Mesendoderm (in vitro differentiated cells): ENCODE measurements at regions not wholly inside any gene's neighbourhood (a gene's known extent, or its start where the extent isn't known, plus 50 kb on each side); places are given as distances from the start of the nearest gene placed in this dataset.

ENCODE experiments used
- DNase-seq: peaks from one replicate; pipeline ENCODE4 v3.0.0; 2013
- H2AK5ac ChIP-seq: 2 replicates; pipeline ENCODE4 v1.6.1; 2013; ENCODE audit warnings: low read length, inconsistent platforms
- H2BK120ac ChIP-seq: 2 replicates; pipeline ENCODE4 v1.6.1; 2013; ENCODE audit warnings: low read depth, mild to moderate bottlenecking, low read length, moderate library complexity, mixed read lengths
- H2BK15ac ChIP-seq: replicated peaks from 2 replicates; pipeline ENCODE4 v1.6.1; 2013; ENCODE audit warnings: low read depth, mild to moderate bottlenecking, moderate library complexity
- H2BK5ac ChIP-seq: 2 replicates; pipeline ENCODE4 v1.6.1; 2013; ENCODE audit warnings: low read length, inconsistent platforms
- H3K18ac ChIP-seq: 2 replicates; pipeline ENCODE4 v1.6.1; 2013; ENCODE audit warnings: mild to moderate bottlenecking, low read length, mixed read lengths
- H3K23ac ChIP-seq: one replicate; pipeline ENCODE4 v1.6.1; 2013; ENCODE audit warnings: low read length
- H3K27ac ChIP-seq: 2 replicates; pipeline ENCODE4 v1.5.1; 2013; ENCODE audit warnings: low read depth, mild to moderate bottlenecking, inconsistent platforms, low read length, moderate library complexity
- H3K27me3 ChIP-seq: 2 replicates; pipeline ENCODE4 v1.6.1; 2013; ENCODE audit warnings: low read length, control low read depth, mild to moderate bottlenecking, inconsistent platforms; ENCODE audit not compliant: insufficient read depth, poor library complexity
- H3K36me3 ChIP-seq: 2 replicates; pipeline ENCODE4 v1.6.1; 2013; ENCODE audit warnings: low read length, inconsistent platforms; ENCODE audit not compliant: control insufficient read depth, insufficient read depth
- H3K4ac ChIP-seq: one replicate; pipeline ENCODE4 v1.6.1; 2013; ENCODE audit warnings: low read depth, mild to moderate bottlenecking, low read length, moderate library complexity
- H3K4me1 ChIP-seq: 2 replicates; pipeline ENCODE4 v1.6.1; 2013; ENCODE audit warnings: low read depth, low read length, inconsistent platforms; ENCODE audit not compliant: control insufficient read depth
- H3K4me2 ChIP-seq: 2 replicates; pipeline ENCODE4 v1.6.1; 2013; ENCODE audit warnings: low read length
- H3K4me3 ChIP-seq: 2 replicates; pipeline ENCODE4 v1.5.1; 2013; ENCODE audit warnings: mild to moderate bottlenecking, low read length
- H3K56ac ChIP-seq: one replicate; pipeline ENCODE4 v1.6.1; 2013; ENCODE audit warnings: low read length
- H3K79me1 ChIP-seq: 2 replicates; pipeline ENCODE4 v1.6.1; 2013; ENCODE audit warnings: low read length, inconsistent platforms
- H3K79me2 ChIP-seq: 2 replicates; pipeline ENCODE4 v1.6.1; 2013; ENCODE audit warnings: mild to moderate bottlenecking, low read length; ENCODE audit not compliant: control insufficient read depth, insufficient read depth
- H3K9ac ChIP-seq: 2 replicates; pipeline ENCODE4 v1.6.1; 2013; ENCODE audit warnings: low read length, inconsistent platforms
- H4K5ac ChIP-seq: one replicate; pipeline ENCODE4 v1.6.1; 2013; ENCODE audit warnings: low read length
- H4K8ac ChIP-seq: one replicate; pipeline ENCODE4 v1.6.1; 2013; ENCODE audit warnings: low read depth, mild to moderate bottlenecking, control low read depth, low read length, moderate library complexity
- WGBS: extraction: QIAGEN DNeasy Blood & Tissue Kit; methylation state at CpG from one replicate; pipeline ENCODE4 v1.1.7; 2013; ENCODE audit warnings: low lambda C conversion rate, missing lambda C conversion rate; ENCODE audit not compliant: insufficient coverage; ENCODE audit errors: extremely low coverage; 5-methylcytosine and 5-hydroxymethylcytosine counted together

DNA sequence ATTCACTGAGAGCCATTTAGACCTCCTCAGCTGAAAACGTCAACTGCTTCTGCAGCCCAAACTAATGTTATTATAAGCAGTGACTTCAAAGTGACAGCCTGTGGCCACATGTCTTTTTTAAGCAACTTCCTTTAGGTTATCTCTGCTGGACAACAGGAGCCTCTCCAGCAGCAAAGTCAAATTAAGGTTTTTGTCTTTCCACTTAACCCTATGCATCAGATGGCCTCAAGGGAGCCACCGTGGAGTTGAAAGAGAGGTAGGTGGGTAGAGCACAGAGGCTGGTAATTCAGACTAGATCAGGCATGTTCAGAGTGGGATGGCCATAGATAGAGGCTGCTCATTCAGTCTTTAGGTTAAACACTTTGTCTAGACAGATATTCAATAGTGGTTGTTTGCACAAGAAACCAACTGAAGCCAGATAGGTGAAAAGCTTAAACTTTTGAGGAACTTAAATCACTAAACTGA is 300.6 kb upstream of the ECI2 start:
- H3K23ac ChIP-seq, result no peak overlapping the region
- no CpG with 5 or more reads among the region's 2 CpGs for WGBS
- no peak overlapping the region for H4K5ac ChIP-seq
- H3K27ac ChIP-seq, result no peak overlapping the region
- no peak overlapping the region for H2BK120ac ChIP-seq
- H2BK5ac ChIP-seq, result no peak overlapping the region
- H3K79me1 ChIP-seq, result no peaks in the 10 kb centered on the region
- no peaks in the 10 kb centered on the region for H3K36me3 ChIP-seq
- no peak overlapping the region for H3K4me2 ChIP-seq
- H3K4ac ChIP-seq, result no peak overlapping the region
- no peak overlapping the region for H4K8ac ChIP-seq
- no peaks in the 10 kb centered on the region for H3K79me2 ChIP-seq
- no peak overlapping the region for H3K4me3 ChIP-seq
- H3K9ac ChIP-seq, result no peak overlapping the region
- no peak for DNase-seq
- H3K4me1 ChIP-seq, result no peaks in the 10 kb centered on the region
- H3K27me3 ChIP-seq, result no peaks in the 10 kb centered on the region
- H2BK15ac ChIP-seq, result no peak overlapping the region
- H3K18ac ChIP-seq, result no peak overlapping the region
- no peak overlapping the region for H2AK5ac ChIP-seq
- no peak overlapping the region for H3K56ac ChIP-seq

DNA sequence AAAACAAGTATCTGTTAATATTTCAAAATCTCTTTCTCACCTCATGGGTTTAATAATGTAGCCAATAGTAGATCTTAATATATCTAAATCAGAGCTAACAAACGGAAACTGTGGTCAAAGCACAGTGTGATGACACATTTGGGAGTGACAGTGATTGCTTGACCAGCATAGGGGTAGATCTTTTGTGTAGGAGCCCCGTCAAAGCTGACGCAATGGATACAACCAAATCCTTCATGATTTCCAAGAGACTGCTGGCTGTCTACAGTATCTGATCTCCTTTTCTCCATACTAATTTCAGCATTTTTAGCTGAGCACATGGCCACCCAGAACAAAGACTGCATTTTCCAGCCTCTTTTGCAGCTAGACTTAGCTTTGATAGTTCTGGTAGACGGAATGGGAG is 299.3 kb upstream of the ECI2 start:
- no peak for DNase-seq
- Histone ChIP-seq H3K4me1 (no peaks in the 10 kb centered on the region), H3K9ac (no peak overlapping the region), H3K4ac (no peak overlapping the region), H2BK15ac (no peak overlapping the region), H3K18ac (no peak overlapping the region), H3K4me2 (no peak overlapping the region), H2AK5ac (no peak overlapping the region), H3K36me3 (no peaks in the 10 kb centered on the region), H3K27ac (no peak overlapping the region), H3K4me3 (no peak overlapping the region), H3K79me2 (no peaks in the 10 kb centered on the region), H4K5ac (no peak overlapping the region), H3K79me1 (no peaks in the 10 kb centered on the region), H2BK120ac (no peak overlapping the region), H2BK5ac (no peak overlapping the region), H4K8ac (no peak overlapping the region), H3K56ac (no peak overlapping the region), H3K27me3 (no peaks in the 10 kb centered on the region), H3K23ac (no peak overlapping the region)
- no CpG with 5 or more reads among the region's 4 CpGs for WGBS

DNA sequence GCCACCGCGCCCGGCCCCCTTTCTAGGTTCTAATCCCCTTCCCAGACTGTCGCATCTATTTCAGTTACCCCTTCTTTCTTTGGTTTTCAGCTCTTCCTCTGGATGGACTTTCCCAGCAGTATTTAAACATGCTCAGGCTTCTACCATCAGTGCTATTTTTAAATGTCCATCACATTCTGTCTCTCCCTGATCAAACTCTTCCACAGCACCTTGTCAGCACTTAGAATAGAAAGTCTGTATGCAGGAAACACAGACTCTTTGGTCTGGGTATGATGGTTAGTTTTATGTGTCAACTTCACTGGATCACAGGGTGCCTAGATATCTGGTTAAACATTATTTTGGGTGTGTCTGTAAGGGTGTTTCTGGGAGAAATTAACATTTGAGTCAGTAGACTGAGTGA is 297.8 kb upstream of the ECI2 start:
- no peak overlapping the region for H3K4ac ChIP-seq
- H3K36me3 ChIP-seq, result no peaks in the 10 kb centered on the region
- no peak overlapping the region for H4K8ac ChIP-seq
- H3K4me1 ChIP-seq, result no peaks in the 10 kb centered on the region
- no peaks in the 10 kb centered on the region for H3K79me2 ChIP-seq
- no peak overlapping the region for H3K9ac ChIP-seq
- no peak overlapping the region for H4K5ac ChIP-seq
- H2BK120ac ChIP-seq, result no peak overlapping the region
- H3K79me1 ChIP-seq, result no peaks in the 10 kb centered on the region
- no peak overlapping the region for H3K27ac ChIP-seq
- no peak overlapping the region for H3K18ac ChIP-seq
- no peak for DNase-seq
- WGBS, result no CpG with 5 or more reads among the region's 4 CpGs
- no peak overlapping the region for H2BK15ac ChIP-seq
- no peak overlapping the region for H3K4me3 ChIP-seq
- no peaks in the 10 kb centered on the region for H3K27me3 ChIP-seq
- no peak overlapping the region for H3K23ac ChIP-seq
- no peak overlapping the region for H2BK5ac ChIP-seq
- no peak overlapping the region for H3K4me2 ChIP-seq
- H2AK5ac ChIP-seq, result no peak overlapping the region
- H3K56ac ChIP-seq, result no peak overlapping the region

DNA sequence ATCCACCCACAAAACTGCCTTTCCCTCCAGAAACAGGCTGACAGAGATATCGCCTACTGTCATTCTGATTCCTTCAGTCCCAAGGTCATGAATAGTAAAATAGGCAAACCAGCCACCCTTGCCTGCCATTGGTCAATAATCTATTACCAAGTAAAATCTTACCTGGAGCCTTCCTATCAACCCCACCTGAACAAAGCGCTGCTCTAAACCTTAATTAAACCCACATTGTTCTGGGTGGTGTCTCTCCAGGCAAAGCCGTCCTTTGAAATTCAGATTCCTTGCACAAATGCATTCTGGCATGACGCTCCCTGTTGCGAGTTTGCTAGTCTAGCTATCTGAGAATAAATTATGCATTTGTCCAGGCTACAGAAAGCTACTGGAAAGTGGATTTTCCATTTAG is 291.6 kb upstream of the ECI2 start:
- peak; percentile 3 for DNase-seq
- Histone ChIP-seq H4K5ac (no peak overlapping the region), H3K9ac (no peak overlapping the region), H2BK120ac (no peak overlapping the region), H3K27ac (no peak overlapping the region), H3K4me3 (no peak overlapping the region), H3K23ac (no peak overlapping the region), H3K4me1 (no peaks in the 10 kb centered on the region), H2BK5ac (no peak overlapping the region), H3K18ac (no peak overlapping the region), H3K79me1 (no peaks in the 10 kb centered on the region), H4K8ac (no peak overlapping the region), H3K27me3 (no peaks in the 10 kb centered on the region), H2BK15ac (no peak overlapping the region), H3K4ac (no peak overlapping the region), H3K36me3 (no peaks in the 10 kb centered on the region), H3K4me2 (no peak overlapping the region), H3K79me2 (no peaks in the 10 kb centered on the region), H2AK5ac (no peak overlapping the region), H3K56ac (no peak overlapping the region)
- no CpG with 5 or more reads among the region's 5 CpGs for WGBS

DNA sequence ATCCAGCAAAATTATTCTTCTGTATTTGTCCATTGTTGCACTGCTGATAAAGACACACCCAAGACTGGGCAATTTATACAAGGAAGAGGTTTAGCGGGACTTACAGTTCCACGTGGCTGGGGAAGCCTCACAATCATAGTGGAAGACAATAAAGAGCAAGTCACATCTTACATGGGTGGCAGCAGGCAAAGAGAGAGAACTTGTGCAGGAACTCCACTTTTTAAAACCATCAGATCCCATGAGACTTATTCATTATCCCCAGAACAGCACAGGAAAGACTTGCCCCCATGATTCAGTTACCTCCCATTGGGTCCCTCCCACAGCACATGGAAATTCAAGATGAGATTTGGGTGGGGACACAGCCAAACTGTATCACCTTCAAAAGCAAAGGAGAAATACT is 286.5 kb upstream of the ECI2 start:
- H4K5ac ChIP-seq, result no peak overlapping the region
- no peaks in the 10 kb centered on the region for H3K79me1 ChIP-seq
- H3K27ac ChIP-seq, result no peak overlapping the region
- no peak overlapping the region for H3K23ac ChIP-seq
- no peaks in the 10 kb centered on the region for H3K4me1 ChIP-seq
- H3K4ac ChIP-seq, result no peak overlapping the region
- no peaks in the 10 kb centered on the region for H3K36me3 ChIP-seq
- no peak overlapping the region for H2BK5ac ChIP-seq
- no peak overlapping the region for H2BK15ac ChIP-seq
- no peak overlapping the region for H3K4me2 ChIP-seq
- H3K4me3 ChIP-seq, result no peak overlapping the region
- H3K9ac ChIP-seq, result no peak overlapping the region
- no peak for DNase-seq
- H4K8ac ChIP-seq, result no peak overlapping the region
- H3K27me3 ChIP-seq, result no peaks in the 10 kb centered on the region
- H3K79me2 ChIP-seq, result no peaks in the 10 kb centered on the region
- no CpG with 5 or more reads among the region's 2 CpGs for WGBS
- no peak overlapping the region for H2AK5ac ChIP-seq
- no peak overlapping the region for H2BK120ac ChIP-seq
- H3K18ac ChIP-seq, result no peak overlapping the region
- no peak overlapping the region for H3K56ac ChIP-seq

DNA sequence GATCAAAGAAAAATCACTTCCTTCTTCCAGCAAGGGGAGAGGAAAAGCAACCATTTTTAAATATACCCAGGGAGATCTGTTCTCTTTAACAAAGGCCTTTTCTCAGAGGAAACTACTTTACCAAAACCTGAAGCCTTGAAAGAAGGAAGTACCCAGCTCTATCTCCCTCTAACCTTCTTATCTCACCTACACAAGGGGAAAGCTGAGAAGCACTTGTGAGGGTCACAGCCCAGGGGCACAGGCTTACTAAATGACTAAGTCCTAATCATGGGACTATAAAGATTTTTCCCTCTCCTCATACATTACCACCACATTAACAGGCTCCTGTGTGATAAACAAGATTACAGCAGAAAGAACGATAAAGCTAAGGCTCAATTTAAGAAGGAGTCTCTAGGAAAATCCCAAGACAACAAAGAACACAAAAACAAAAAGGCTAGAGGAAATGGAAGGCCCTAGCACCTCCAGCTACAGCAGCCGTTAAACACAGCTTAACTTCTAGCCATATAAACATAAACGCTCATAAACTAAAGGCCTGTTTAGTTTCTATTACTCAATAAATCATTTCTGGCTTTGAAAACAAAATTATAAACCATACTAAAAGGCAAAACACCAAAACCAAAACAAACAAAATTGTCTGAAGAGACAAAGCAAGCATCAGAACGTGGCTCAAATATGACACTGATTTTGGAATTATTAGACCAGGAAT is 284.9 kb upstream of the ECI2 start:
- peak; percentile 19 for DNase-seq
- WGBS, result no CpG with 5 or more reads among the region's 4 CpGs
- Histone ChIP-seq H3K23ac (no peak overlapping the region), H3K79me1 (no peaks in the 10 kb centered on the region), H3K9ac (no peak overlapping the region), H3K56ac (no peak overlapping the region), H3K4me1 (no peaks in the 10 kb centered on the region), H3K27me3 (no peaks in the 10 kb centered on the region), H2BK15ac (no peak overlapping the region), H3K27ac (no peak overlapping the region), H3K36me3 (no peaks in the 10 kb centered on the region), H4K8ac (no peak overlapping the region), H2BK120ac (no peak overlapping the region), H3K79me2 (no peaks in the 10 kb centered on the region), H3K18ac (no peak overlapping the region), H2BK5ac (no peak overlapping the region), H2AK5ac (no peak overlapping the region), H3K4me2 (no peak overlapping the region), H3K4me3 (no peak overlapping the region), H4K5ac (no peak overlapping the region), H3K4ac (no peak overlapping the region)
